SU-DHL-6 (cell line): ENCODE measurements at regions not wholly inside any gene's neighbourhood (a gene's known extent, or its start where the extent isn't known, plus 50 kb on each side); places are given as distances from the start of the nearest gene placed in this dataset.

Experiments
- EZH2phosphoT487 ChIP-seq: fragments of 200-600 bp; sonication (generic), shearing (Covaris generic); conservative IDR thresholded peaks from 2 replicates; pipeline ENCODE4 v1.6.1; 2018; ENCODE audit warnings: mild to moderate bottlenecking, antibody characterized with exemption, low read length, moderate library complexity, mixed read lengths
- TF ChIP-seq, protein P1 (sequence below): fragments of 200-600 bp; sonication (generic); IDR thresholded peaks from one replicate; pipeline ENCODE4 v1.5.1; 2017; ENCODE audit warnings: antibody characterized with exemption, mild to moderate bottlenecking, low read length, moderate library complexity; ENCODE audit not compliant: insufficient read depth, poor library complexity, severe bottlenecking

DNA sequence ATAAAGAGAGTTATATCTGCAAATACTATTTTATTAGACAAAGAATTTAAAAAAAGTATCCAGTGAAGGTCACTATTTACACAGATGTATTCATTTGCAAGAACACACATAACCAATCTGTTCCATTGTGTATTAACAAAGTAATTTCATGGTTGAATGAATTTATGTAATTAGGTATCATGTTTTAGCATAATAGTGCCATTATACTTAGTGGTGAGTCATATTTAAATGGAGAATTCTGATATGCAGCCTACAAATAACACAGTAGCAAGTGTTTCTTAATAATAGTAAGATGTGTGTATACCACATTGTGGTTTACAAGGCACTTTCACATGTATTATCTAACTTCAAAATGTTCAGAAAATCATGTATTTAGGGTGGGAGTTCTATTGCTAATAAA lies 1028.5 kb upstream of the ACO1 start:
- TF ChIP-seq, protein P1, sequence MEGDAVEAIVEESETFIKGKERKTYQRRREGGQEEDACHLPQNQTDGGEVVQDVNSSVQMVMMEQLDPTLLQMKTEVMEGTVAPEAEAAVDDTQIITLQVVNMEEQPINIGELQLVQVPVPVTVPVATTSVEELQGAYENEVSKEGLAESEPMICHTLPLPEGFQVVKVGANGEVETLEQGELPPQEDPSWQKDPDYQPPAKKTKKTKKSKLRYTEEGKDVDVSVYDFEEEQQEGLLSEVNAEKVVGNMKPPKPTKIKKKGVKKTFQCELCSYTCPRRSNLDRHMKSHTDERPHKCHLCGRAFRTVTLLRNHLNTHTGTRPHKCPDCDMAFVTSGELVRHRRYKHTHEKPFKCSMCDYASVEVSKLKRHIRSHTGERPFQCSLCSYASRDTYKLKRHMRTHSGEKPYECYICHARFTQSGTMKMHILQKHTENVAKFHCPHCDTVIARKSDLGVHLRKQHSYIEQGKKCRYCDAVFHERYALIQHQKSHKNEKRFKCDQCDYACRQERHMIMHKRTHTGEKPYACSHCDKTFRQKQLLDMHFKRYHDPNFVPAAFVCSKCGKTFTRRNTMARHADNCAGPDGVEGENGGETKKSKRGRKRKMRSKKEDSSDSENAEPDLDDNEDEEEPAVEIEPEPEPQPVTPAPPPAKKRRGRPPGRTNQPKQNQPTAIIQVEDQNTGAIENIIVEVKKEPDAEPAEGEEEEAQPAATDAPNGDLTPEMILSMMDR: no peak
- no peak for TF ChIP-seq EZH2phosphoT487
